22Rv1 (cell line): ENCODE measurements at regions not wholly inside any gene's neighbourhood (a gene's known extent, or its start where the extent isn't known, plus 50 kb on each side); places are given as distances from the start of the nearest gene placed in this dataset.

Experiments
- CTCF ChIP-seq: fragments of 450-650 bp; IDR thresholded peaks from 2 replicates; pipeline ENCODE4 v1.5.1; 2017; ENCODE audit warnings: mild to moderate bottlenecking
- ZFX ChIP-seq: fragments of 450-650 bp; IDR thresholded peaks from 2 replicates; pipeline ENCODE4 v1.6.1; 2017; ENCODE audit warnings: antibody characterized with exemption, borderline replicate concordance

- no peak for TF ChIP-seq CTCF
- no peak for TF ChIP-seq ZFX
Observed at GRCh38 chr9:82637368-82637767, 425.6 kb downstream of the RASEF start.
